Testis (tissue), 2 donors: ENCODE measurements at regions not wholly inside any gene's neighbourhood (a gene's known extent, or its start where the extent isn't known, plus 50 kb on each side); places are given as distances from the start of the nearest gene placed in this dataset.

ENCODE experiments used
- DNase-seq: peaks from one replicate; pipeline ENCODE4 v3.0.0-alpha.2; 2019
- H3K27ac ChIP-seq, 2 donors: fragments of 200-600 bp; sonication (generic); one replicate each; pipeline ENCODE4 v1.5.1; 2019
- H3K27me3 ChIP-seq: fragments of 200-600 bp; sonication (generic); one replicate; pipeline ENCODE4 v1.5.1; 2019
- H3K36me3 ChIP-seq: fragments of 200-600 bp; sonication (generic); one replicate; pipeline ENCODE4 v1.5.1; 2017; ENCODE audit warnings: low read depth; ENCODE audit errors: missing control alignments
- H3K4me1 ChIP-seq: fragments of 200-600 bp; sonication (generic); one replicate; pipeline ENCODE4 v1.5.1; 2019
- H3K4me3 ChIP-seq, 2 donors: fragments of 200-600 bp; sonication (generic); one replicate each; pipeline ENCODE4 v1.5.1; 2017 to 2019
- H3K9me3 ChIP-seq: fragments of 200-600 bp; sonication (generic); one replicate; pipeline ENCODE4 v1.5.1; 2017
- POLR2A ChIP-seq: fragments of 450-650 bp; IDR thresholded peaks from one replicate; pipeline ENCODE4 v1.6.1; 2017; ENCODE audit warnings: antibody characterized with exemption, mild to moderate bottlenecking, moderate library complexity
- WGBS, 2 donors: methylation state at CpG; one replicate each; pipeline ENCODE4 v1.1.5; 2018; 5-methylcytosine and 5-hydroxymethylcytosine counted together
- intact Hi-C: fragments of 100-400 bp; cut with DNase I; formaldehyde crosslinking; loops from one replicate; pipeline ENCODE4 v1.15.1; 2023; ENCODE audit warnings: low total_unique reads
- TF ChIP-seq, protein P1 (sequence below), 3 experiments: fragments of 450-650 bp in 2 of 3; fragments of 200-600 bp in 1 of 3; sonication (generic) in 1 of 3; IDR thresholded peaks; one replicate each; pipeline ENCODE4 v1.5.1; 2016 to 2019; ENCODE audit warnings: antibody characterized with exemption in 3 of 3, mild to moderate bottlenecking in 2 of 3, moderate library complexity in 1 of 3

DNA sequence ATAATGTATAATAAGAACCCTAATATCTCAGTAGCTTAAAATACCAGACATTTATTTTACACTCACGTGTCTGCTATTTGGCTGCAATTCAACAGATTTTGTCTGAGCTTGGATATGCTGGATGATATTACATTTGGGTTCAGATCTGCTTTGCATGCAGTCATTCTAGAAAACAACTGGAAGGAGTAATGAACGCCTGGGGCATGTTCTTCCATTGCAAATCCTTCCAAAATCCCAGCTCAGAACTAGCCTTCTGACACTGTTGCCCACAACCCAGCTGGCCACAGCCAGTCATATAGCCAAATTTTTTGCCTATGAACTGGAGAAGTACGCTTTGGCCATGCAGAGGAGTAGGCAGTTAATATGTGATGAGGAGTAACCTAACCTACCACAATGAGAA lies 597.8 kb upstream of the VRK2 start:
- H3K4me3 ChIP-seq: no peak overlapping the region
- intact Hi-C loops: no loop called here
- no peaks in the 10 kb centered on the region for H3K4me1 ChIP-seq
- H3K27me3 ChIP-seq: no peaks in the 10 kb centered on the region
- H3K36me3 ChIP-seq: no peaks in the 10 kb centered on the region
- no peaks in the 10 kb centered on the region for H3K9me3 ChIP-seq
- H3K27ac ChIP-seq: no peak overlapping the region
- DNase-seq: no peak
- TF ChIP-seq POLR2A: no peak
- TF ChIP-seq, protein P1, sequence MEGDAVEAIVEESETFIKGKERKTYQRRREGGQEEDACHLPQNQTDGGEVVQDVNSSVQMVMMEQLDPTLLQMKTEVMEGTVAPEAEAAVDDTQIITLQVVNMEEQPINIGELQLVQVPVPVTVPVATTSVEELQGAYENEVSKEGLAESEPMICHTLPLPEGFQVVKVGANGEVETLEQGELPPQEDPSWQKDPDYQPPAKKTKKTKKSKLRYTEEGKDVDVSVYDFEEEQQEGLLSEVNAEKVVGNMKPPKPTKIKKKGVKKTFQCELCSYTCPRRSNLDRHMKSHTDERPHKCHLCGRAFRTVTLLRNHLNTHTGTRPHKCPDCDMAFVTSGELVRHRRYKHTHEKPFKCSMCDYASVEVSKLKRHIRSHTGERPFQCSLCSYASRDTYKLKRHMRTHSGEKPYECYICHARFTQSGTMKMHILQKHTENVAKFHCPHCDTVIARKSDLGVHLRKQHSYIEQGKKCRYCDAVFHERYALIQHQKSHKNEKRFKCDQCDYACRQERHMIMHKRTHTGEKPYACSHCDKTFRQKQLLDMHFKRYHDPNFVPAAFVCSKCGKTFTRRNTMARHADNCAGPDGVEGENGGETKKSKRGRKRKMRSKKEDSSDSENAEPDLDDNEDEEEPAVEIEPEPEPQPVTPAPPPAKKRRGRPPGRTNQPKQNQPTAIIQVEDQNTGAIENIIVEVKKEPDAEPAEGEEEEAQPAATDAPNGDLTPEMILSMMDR (IDR thresholded peaks at IDR 0.05): no peak
- 68 to 81% methylated on average over 3 of the region's 3 CpGs for WGBS, 2 donors

DNA sequence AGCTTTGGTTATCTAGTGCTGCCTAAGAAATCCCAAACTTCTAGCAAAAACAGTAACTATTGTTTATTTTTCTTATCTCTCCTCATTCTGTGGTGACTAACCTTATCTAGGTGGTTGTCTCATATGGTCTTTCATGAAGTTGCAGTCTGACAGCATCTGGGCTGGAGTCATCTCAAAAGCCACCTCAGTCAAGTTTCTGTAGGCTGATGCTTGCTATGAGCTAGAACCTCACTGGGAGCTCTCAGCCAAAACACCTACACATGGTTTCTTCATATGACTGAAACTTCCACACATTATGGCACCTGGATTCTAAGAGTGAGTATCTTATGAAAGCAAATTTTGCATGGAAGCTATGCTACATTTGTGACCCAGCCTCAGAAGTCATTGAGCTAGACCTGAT lies 596.4 kb upstream of the VRK2 start:
- TF ChIP-seq, protein P1 (IDR thresholded peaks at IDR 0.05): no peak
- TF ChIP-seq POLR2A: no peak
- intact Hi-C loops: no loop called here
- no peak overlapping the region for H3K4me3 ChIP-seq
- no peaks in the 10 kb centered on the region for H3K36me3 ChIP-seq
- no peak for DNase-seq
- no peaks in the 10 kb centered on the region for H3K4me1 ChIP-seq
- H3K27ac ChIP-seq: no peak overlapping the region
- H3K27me3 ChIP-seq: no peaks in the 10 kb centered on the region
- H3K9me3 ChIP-seq: no peaks in the 10 kb centered on the region

DNA sequence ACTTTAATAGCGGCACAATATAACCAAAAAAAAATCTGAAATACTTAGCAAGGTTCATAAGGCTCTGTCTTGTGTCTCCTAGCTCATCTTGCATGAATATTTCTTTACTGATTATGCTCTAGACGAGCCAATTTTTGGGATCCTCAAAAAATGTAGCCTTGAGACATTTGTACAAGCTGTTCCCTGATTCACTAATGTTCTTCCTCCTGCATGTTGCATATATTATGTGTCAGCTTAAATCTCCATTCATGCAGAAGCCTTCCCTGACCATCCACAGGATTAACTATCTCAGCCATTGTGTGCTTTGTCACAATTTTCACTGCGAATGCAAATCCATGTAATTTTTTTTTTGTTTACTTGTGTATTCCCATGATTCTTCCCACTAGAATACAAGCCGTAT lies 594.0 kb upstream of the VRK2 start:
- DNase-seq: no peak
- Histone ChIP-seq H3K9me3 (no peaks in the 10 kb centered on the region), H3K27me3 (no peaks in the 10 kb centered on the region), H3K27ac (no peak overlapping the region), H3K36me3 (no peaks in the 10 kb centered on the region), H3K4me1 (no peaks in the 10 kb centered on the region), H3K4me3 (no peak overlapping the region)
- TF ChIP-seq, protein P1 (IDR thresholded peaks at IDR 0.05): no peak
- no peak for TF ChIP-seq POLR2A
- intact Hi-C loops: no loop called here
- 45 to 52% methylated on average over 4 of the region's 4 CpGs for WGBS, 2 donors

DNA sequence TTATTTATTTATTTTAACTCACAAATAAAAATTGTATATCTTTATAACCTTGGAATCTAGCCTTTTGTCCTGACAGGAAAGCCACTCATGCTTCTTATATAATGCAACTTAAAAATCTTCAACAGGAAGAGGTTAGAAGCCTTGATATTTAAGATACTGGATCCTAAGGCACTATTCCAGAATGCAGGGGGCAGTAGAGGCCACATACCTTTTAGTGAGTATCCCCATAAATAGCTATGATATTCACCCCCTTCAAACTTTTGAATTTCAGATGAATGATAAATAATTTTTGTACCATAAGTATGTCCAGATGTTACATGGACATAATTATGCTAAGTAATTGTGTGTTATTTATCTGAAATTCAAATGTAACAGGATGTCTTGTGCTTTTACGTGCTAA lies 592.7 kb upstream of the VRK2 start:
- H3K36me3 ChIP-seq: no peaks in the 10 kb centered on the region
- 75 to 86% methylated on average over 1 of the region's 1 CpG for WGBS, 2 donors
- no peak overlapping the region for H3K27ac ChIP-seq
- no peak for TF ChIP-seq POLR2A
- TF ChIP-seq, protein P1 (IDR thresholded peaks at IDR 0.05): no peak
- H3K4me3 ChIP-seq: no peak overlapping the region
- no peaks in the 10 kb centered on the region for H3K27me3 ChIP-seq
- DNase-seq: no peak
- no peaks in the 10 kb centered on the region for H3K4me1 ChIP-seq
- intact Hi-C loops: no loop called here
- H3K9me3 ChIP-seq: no peaks in the 10 kb centered on the region

DNA sequence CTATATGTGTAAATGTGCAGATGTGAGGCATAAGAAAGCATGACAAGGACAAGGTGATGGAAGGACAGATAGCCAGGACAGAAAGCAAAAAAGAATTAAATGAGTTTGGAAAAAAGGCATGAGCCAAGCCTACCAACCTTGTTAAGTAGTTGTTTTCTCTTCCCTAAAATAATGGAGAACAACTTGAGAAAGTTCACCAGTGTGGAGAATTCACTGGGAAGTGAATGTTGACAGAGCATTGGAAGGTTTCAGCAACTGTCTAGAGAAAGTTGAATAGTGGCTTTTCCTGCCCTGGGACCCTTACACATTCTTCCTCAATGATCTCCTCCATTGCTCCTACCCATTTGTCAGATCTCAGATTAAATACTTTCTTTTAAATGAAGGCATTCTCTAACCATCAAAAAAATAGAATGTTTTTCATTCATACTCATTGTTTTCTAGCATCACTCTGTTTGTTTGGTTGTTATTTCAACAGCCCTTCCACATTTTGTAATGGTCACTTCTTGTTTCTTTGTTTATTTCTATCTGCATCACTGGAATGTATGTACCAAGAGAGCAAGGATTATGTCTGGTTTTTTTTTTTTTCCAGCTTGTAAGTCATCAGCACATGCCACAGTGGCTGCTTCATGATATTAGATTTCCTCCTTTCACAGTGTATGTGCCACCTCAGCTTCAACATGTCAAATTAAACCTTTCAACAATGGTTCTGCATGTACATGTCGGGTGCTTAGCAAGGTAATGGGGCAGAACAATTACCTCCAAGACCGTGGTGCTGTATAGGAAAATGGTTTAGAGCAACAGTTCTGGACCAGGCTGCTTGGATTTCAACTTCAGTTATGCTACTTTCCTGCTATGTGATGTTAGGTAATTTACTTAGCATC lies 586.0 kb upstream of the VRK2 start:
- no peak for DNase-seq

More for the DNA sequence above, 586.0 kb upstream of the VRK2 start:
- intact Hi-C loops: no loop called here
- no peaks in the 10 kb centered on the region for H3K36me3 ChIP-seq
- H3K4me1 ChIP-seq: no peaks in the 10 kb centered on the region
- no peak for TF ChIP-seq POLR2A
- TF ChIP-seq, protein P1 (IDR thresholded peaks at IDR 0.05): no peak
- no peak overlapping the region for H3K27ac ChIP-seq
- 75 to 89% methylated on average over 2 of the region's 2 CpGs for WGBS, 2 donors
- H3K9me3 ChIP-seq: no peaks in the 10 kb centered on the region
- no peaks in the 10 kb centered on the region for H3K27me3 ChIP-seq
- H3K4me3 ChIP-seq: no peak overlapping the region
